ENCODE measurements at regions not wholly inside any gene's neighbourhood (a gene's known extent, or its start where the extent isn't known, plus 50 kb on each side); places are given as distances from the start of the nearest gene placed in this dataset.

GRCh38 chr7:93828260-93828659 is 62.3 kb downstream of the TFPI2 start:
- TF ChIP-seq POLR2A (IDR thresholded peaks at IDR 0.05; ENCODE audit: low read depth, low read length), result no peak
- TF ChIP-seq MXI1 (IDR thresholded peaks at IDR 0.05; ENCODE audit: borderline replicate concordance, low read depth, low read length), result no peak
- no peak for TF ChIP-seq CTCF (conservative IDR thresholded peaks at IDR 0.05; ENCODE audit: low read depth, low read length)
- no peak for TF ChIP-seq RFX5 (IDR thresholded peaks at IDR 0.05; ENCODE audit: low read depth, low read length)

Data from IMR-90 (cell line).